ENCODE measurements at regions not wholly inside any gene's neighbourhood (a gene's known extent, or its start where the extent isn't known, plus 50 kb on each side); places are given as distances from the start of the nearest gene placed in this dataset.
"Not testable (repeated sequence)": the region's sequence is repeated elsewhere in the genome, so short reads cannot be mapped to it uniquely, and the experiment has no call there.

DNA sequence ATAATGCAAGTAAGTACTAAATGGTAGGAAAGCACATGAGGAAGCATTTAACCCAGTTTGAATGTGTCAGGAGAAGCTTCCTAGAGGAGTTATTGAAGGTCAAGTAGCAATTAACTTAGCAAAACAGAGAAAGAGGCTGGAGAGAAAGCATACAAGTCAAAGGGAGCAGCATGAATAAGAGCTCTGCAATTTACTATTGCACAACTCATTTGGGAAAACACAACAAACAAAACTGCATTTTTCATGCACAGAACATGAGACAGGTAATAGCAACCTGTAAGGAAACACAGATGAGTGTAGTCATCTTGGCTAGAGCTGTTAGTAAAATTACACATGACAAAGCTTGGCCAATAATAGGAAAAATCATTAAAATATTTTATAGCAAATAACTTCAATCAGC, 538.1 kb downstream of the PPP4R3C start:
- H3K4me1 ChIP-seq (ENCODE audit: insufficient read depth, insufficient read length), result no peaks in the 10 kb centered on the region
- no peaks in the 10 kb centered on the region for H3K36me3 ChIP-seq (ENCODE audit: insufficient read depth, insufficient read length, low read length)
- no peak overlapping the region for H3K9ac ChIP-seq (ENCODE audit: insufficient read length, low read depth)
- no peaks in the 10 kb centered on the region for H3K9me3 ChIP-seq (ENCODE audit: insufficient read depth, low read length)
- DNase-seq (ENCODE audit: low read depth, low spot score), result no peak
- H3K27me3 ChIP-seq (ENCODE audit: insufficient read depth, insufficient read length), result no peaks in the 10 kb centered on the region
- TF ChIP-seq SUZ12 (IDR thresholded peaks at IDR 0.05; ENCODE audit: extremely low read depth, insufficient read depth, insufficient read length) (no peak), YY1 (IDR thresholded peaks at IDR 0.05; ENCODE audit: insufficient read depth, insufficient read length) (no peak), ZNF274 (IDR thresholded peaks at IDR 0.05; ENCODE audit: low read depth, low read length) (no peak)
- no peak overlapping the region for H3K4me3 ChIP-seq (ENCODE audit: insufficient read length, low read depth)

DNA sequence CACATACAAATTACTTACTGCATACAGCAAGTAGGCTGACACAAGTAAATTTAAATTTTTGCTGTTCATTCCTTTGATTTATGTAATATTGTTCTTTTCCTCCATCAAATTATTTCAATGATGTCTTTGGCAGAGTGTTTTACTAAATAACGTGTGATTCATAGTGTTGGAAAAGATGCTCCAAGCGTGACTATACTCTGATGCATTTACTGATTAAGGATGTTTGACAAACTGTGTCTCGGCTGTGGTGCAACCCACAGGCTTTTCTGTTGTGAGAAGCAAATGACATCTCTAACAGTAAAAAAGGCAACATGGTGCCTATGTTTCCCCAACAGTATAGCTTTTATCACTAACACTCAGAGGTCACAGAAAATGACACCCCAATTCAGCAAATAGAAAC, 540.9 kb downstream of the PPP4R3C start:
- TF ChIP-seq YY1 (IDR thresholded peaks at IDR 0.05; ENCODE audit: insufficient read depth, insufficient read length), result no peak
- TF ChIP-seq ZNF274 (IDR thresholded peaks at IDR 0.05; ENCODE audit: low read depth, low read length), result no peak
- TF ChIP-seq SUZ12 (IDR thresholded peaks at IDR 0.05; ENCODE audit: extremely low read depth, insufficient read depth, insufficient read length), result no peak
- Histone ChIP-seq H3K4me3 (ENCODE audit: insufficient read length, low read depth) (no peak overlapping the region), H3K9me3 (ENCODE audit: insufficient read depth, low read length) (no peaks in the 10 kb centered on the region), H3K36me3 (ENCODE audit: insufficient read depth, insufficient read length, low read length) (no peaks in the 10 kb centered on the region), H3K9ac (ENCODE audit: insufficient read length, low read depth) (no peak overlapping the region), H3K27me3 (ENCODE audit: insufficient read depth, insufficient read length) (no peaks in the 10 kb centered on the region), H3K4me1 (ENCODE audit: insufficient read depth, insufficient read length) (no peaks in the 10 kb centered on the region)
- no peak for DNase-seq (ENCODE audit: low read depth, low spot score)

DNA sequence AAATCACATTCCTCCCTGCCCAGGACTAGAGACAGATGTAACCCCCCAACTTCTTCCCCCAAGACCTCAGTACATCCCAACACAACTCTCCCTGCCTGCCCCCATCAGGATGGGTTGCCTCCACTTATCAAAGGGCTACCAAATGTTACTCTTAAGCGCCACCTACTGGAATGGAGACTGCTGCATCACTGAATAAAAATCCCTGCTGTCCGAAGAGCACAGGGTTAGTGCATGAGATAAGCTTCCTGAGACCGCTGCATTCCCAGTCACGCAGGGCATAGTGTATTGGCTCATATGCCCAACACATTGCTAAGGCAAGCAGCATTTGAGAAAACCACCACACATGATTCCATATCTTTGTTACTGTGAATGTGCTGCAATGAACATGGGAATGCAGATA, 544.5 kb downstream of the PPP4R3C start:
- Histone ChIP-seq H3K9ac (ENCODE audit: insufficient read length, low read depth) (no peak overlapping the region), H3K36me3 (ENCODE audit: insufficient read depth, insufficient read length, low read length) (no peaks in the 10 kb centered on the region), H3K27me3 (ENCODE audit: insufficient read depth, insufficient read length) (no peaks in the 10 kb centered on the region), H3K4me3 (ENCODE audit: insufficient read length, low read depth) (no peak overlapping the region), H3K4me1 (ENCODE audit: insufficient read depth, insufficient read length) (no peaks in the 10 kb centered on the region), H3K9me3 (ENCODE audit: insufficient read depth, low read length) (no peaks in the 10 kb centered on the region)
- peak; percentile 38 for DNase-seq (ENCODE audit: low read depth, low spot score)
- TF ChIP-seq YY1 (IDR thresholded peaks at IDR 0.05; ENCODE audit: insufficient read depth, insufficient read length) (no peak), ZNF274 (IDR thresholded peaks at IDR 0.05; ENCODE audit: low read depth, low read length) (no peak), SUZ12 (IDR thresholded peaks at IDR 0.05; ENCODE audit: extremely low read depth, insufficient read depth, insufficient read length) (no peak)

DNA sequence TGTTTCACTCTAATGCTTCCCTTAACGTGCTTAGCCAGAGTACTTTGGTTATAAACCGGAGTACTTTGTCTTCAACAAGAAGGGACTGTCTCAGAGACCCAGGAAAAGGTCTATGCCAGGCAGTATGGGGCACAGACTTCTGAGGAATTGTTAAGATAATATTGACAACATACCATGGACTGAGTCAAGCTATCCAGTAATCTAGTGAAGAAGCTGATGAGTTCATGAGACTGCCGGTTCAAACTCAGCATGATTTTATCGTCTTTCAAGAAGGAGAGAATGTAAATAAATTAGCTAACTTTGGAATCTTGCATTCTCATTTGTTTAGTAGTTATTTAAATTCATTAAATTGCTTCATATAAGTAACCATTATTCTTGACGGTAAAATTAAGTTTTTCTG, 546.1 kb downstream of the PPP4R3C start:
- no peaks in the 10 kb centered on the region for H3K27me3 ChIP-seq (ENCODE audit: insufficient read depth, insufficient read length)
- no peak overlapping the region for H3K4me3 ChIP-seq (ENCODE audit: insufficient read length, low read depth)
- TF ChIP-seq YY1 (IDR thresholded peaks at IDR 0.05; ENCODE audit: insufficient read depth, insufficient read length) (no peak), SUZ12 (IDR thresholded peaks at IDR 0.05; ENCODE audit: extremely low read depth, insufficient read depth, insufficient read length) (no peak), ZNF274 (IDR thresholded peaks at IDR 0.05; ENCODE audit: low read depth, low read length) (no peak)
- DNase-seq (ENCODE audit: low read depth, low spot score), result no peak
- H3K9me3 ChIP-seq (ENCODE audit: insufficient read depth, low read length), result 0 out of 2 replicates have a peak, but pooled peaks cover under 1% of the 10 kb centered on the region
- no peaks in the 10 kb centered on the region for H3K36me3 ChIP-seq (ENCODE audit: insufficient read depth, insufficient read length, low read length)
- no peak overlapping the region for H3K9ac ChIP-seq (ENCODE audit: insufficient read length, low read depth)
- H3K4me1 ChIP-seq (ENCODE audit: insufficient read depth, insufficient read length), result no peaks in the 10 kb centered on the region

DNA sequence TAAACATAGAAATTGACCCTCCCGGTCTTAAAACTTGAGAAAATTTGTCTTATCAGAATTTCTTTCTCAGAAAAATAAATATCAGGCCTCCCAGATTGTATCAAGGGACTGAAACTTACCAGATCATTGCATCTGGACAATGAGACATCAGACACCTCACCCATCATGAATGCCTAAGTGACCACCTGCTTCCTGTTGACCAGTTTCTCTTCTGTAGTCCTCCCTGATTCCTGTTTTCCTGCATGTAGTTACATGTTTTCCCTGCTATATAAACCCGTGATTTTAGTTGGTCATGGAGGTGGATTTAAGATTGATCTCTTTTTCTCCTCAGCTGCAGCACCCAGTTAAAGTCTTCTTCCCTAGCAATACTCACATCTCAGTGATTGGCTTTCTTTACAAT, 548.1 kb downstream of the PPP4R3C start:
- no peak for TF ChIP-seq ZNF274 (IDR thresholded peaks at IDR 0.05; ENCODE audit: low read depth, low read length)
- TF ChIP-seq SUZ12 (IDR thresholded peaks at IDR 0.05; ENCODE audit: extremely low read depth, insufficient read depth, insufficient read length), result no peak
- no peak for TF ChIP-seq YY1 (IDR thresholded peaks at IDR 0.05; ENCODE audit: insufficient read depth, insufficient read length)

DNA sequence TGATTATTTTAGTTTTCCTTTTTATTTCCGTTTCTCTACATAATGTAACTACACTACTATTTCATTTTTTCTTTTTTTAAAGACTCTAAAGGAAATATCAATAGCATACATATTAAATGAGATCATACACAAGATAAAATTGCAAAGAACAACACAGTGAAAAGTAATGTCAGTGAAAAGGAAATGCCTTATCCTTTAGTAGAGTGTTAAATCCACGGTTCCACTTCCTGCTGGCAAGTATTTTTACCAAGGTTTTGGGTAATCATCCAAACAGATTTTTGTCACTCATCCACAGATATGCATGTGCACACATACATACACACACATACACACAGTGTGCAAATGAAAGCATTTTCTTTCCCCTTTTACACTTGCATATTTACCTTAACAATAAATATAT, 548.9 kb downstream of the PPP4R3C start:
- no peak for TF ChIP-seq ZNF274 (IDR thresholded peaks at IDR 0.05; ENCODE audit: low read depth, low read length)
- Histone ChIP-seq H3K27me3 (ENCODE audit: insufficient read depth, insufficient read length) (no peaks in the 10 kb centered on the region), H3K4me3 (ENCODE audit: insufficient read length, low read depth) (no peak overlapping the region), H3K9me3 (ENCODE audit: insufficient read depth, low read length) (peaks cover 5% of the 10 kb centered on the region; the same call in 1 of the 2 replicates), H3K9ac (ENCODE audit: insufficient read length, low read depth) (no peak overlapping the region), H3K36me3 (ENCODE audit: insufficient read depth, insufficient read length, low read length) (no peaks in the 10 kb centered on the region), H3K4me1 (ENCODE audit: insufficient read depth, insufficient read length) (no peaks in the 10 kb centered on the region)
- no peak for DNase-seq (ENCODE audit: low read depth, low spot score)

More for the DNA sequence above, 548.1 kb downstream of the PPP4R3C start:
- H3K27me3 ChIP-seq (ENCODE audit: insufficient read depth, insufficient read length), result no peaks in the 10 kb centered on the region
- H3K36me3 ChIP-seq (ENCODE audit: insufficient read depth, insufficient read length, low read length), result no peaks in the 10 kb centered on the region
- no peak overlapping the region for H3K4me3 ChIP-seq (ENCODE audit: insufficient read length, low read depth)
- no peaks in the 10 kb centered on the region for H3K4me1 ChIP-seq (ENCODE audit: insufficient read depth, insufficient read length)
- DNase-seq (ENCODE audit: low read depth, low spot score), result no peak
- peaks cover 5% of the 10 kb centered on the region; the same call in 1 of the 2 replicates for H3K9me3 ChIP-seq (ENCODE audit: insufficient read depth, low read length)
- no peak overlapping the region for H3K9ac ChIP-seq (ENCODE audit: insufficient read length, low read depth)

DNA sequence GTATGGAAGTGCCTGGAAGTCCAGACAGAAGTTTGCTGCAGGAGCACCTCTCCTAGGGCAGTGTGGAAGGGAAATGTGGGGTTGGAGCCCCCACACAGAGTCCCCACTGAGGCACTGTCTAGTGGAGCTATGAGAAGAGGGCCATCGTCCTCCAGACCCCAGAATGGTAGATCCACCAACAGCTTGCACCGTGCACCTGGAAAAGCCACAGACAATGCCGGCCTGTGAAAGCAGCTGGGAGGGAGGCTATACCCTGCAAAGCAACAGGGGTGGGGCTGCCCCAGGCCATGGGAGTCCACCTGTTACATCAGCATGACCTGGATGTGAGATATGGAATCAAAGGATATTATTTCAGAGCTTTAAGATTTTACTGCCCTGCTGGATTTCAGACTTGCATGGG, 551.4 kb downstream of the PPP4R3C start:
- H3K27me3 ChIP-seq (ENCODE audit: insufficient read depth, insufficient read length); DNase-seq (ENCODE audit: low read depth, low spot score); H3K4me3 ChIP-seq (ENCODE audit: insufficient read length, low read depth); H3K9me3 ChIP-seq (ENCODE audit: insufficient read depth, low read length); H3K36me3 ChIP-seq (ENCODE audit: insufficient read depth, insufficient read length, low read length); H3K4me1 ChIP-seq (ENCODE audit: insufficient read depth, insufficient read length); H3K9ac ChIP-seq (ENCODE audit: insufficient read length, low read depth): not testable (repeated sequence)

DNA sequence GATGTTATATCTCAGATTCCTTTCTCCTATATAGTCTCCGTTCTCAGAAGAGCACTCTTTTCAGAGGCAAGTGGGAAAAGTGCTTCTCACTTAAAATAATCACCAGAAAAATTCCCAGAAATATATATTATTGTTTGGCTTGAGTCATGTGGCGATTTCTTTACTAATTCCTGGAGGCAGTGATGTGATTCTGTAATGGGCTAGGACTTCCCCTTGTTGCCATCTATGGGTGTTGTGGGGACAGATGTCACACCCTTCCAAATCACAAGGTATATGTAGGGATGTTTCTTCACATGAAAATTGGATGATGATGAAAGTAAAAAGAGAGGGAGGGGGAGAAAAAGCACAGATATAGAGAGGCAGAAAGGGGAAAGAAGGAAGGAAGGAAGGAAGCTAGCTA, 553.4 kb downstream of the PPP4R3C start:
- peaks cover 5% of the 10 kb centered on the region; the same call in 1 of the 2 replicates for H3K9me3 ChIP-seq (ENCODE audit: insufficient read depth, low read length)
- no peaks in the 10 kb centered on the region for H3K4me1 ChIP-seq (ENCODE audit: insufficient read depth, insufficient read length)
- no peak overlapping the region for H3K4me3 ChIP-seq (ENCODE audit: insufficient read length, low read depth)
- H3K27me3 ChIP-seq (ENCODE audit: insufficient read depth, insufficient read length), result no peaks in the 10 kb centered on the region
- TF ChIP-seq ZNF274 (IDR thresholded peaks at IDR 0.05; ENCODE audit: low read depth, low read length) (no peak), SUZ12 (IDR thresholded peaks at IDR 0.05; ENCODE audit: extremely low read depth, insufficient read depth, insufficient read length) (no peak), YY1 (IDR thresholded peaks at IDR 0.05; ENCODE audit: insufficient read depth, insufficient read length) (no peak)
- DNase-seq (ENCODE audit: low read depth, low spot score), result no peak
- H3K9ac ChIP-seq (ENCODE audit: insufficient read length, low read depth), result no peak overlapping the region
- H3K36me3 ChIP-seq (ENCODE audit: insufficient read depth, insufficient read length, low read length), result no peaks in the 10 kb centered on the region

Measured in NT2/D1 (cell line).